GM19395 (cell line): ENCODE measurements at regions not wholly inside any gene's neighbourhood (a gene's known extent, or its start where the extent isn't known, plus 50 kb on each side); places are given as distances from the start of the nearest gene placed in this dataset.
"Not testable (repeated sequence)": the region's sequence is repeated elsewhere in the genome, so short reads cannot be mapped to it uniquely, and the experiment has no call there.

ENCODE experiments used
- ATAC-seq: cut with Tn5 transposase; IDR thresholded peaks from one replicate; pipeline ENCODE4 v1.9.1; 2021; ENCODE audit warnings: mild to moderate bottlenecking, moderate library complexity; ENCODE audit not compliant: unreplicated experiment

- ATAC-seq = no peak
Measured at GRCh38 chr5:36389245-36389644, 87.5 kb upstream of the RANBP3L start.

DNA sequence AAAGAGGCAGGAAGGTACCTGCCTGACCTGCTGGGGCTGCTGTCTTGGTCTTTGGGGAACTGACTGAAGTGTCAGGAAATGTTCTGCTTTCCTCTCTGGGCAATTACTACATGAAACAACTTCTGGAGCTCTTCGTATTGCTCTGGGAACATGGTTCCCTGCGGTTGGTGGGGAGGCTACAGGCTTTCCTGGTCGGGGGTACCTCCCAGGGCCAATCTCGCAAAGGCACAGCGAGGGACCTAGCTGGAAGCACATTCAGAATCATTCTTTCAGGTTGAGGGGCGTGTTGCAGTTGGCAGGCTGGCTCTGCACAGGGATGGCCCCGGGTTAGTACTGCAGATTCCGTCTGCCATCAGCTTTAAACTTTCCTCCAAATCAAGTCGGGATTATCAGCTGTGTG lies 88.9 kb upstream of the RANBP3L start:
- no peak for ATAC-seq

GRCh38 chr5:36392186-36392585 lies 90.5 kb upstream of the RANBP3L start:
- no peak for ATAC-seq

DNA sequence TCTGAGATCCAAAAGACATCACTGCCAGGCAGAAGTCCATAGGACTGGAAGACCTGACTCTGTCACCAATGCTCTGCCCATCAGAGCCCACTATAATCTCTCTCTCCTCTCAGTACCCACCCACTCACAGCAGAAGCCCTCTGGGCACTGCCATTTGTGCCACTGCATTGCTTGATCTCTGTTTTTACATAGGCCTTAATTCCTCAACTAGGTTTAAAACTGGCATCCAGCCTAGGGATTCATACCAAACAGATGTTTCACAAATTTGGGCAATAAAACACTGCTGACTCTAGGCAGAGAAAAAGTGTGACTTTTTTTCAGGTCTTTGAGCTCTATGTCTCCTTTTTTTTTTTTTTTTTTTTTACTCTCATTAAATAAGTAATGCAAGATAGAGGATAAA lies 91.1 kb upstream of the RANBP3L start:
- no peak for ATAC-seq

- ATAC-seq = no peak
Measured at GRCh38 chr5:36393656-36394428, 92.1 kb upstream of the RANBP3L start.

DNA sequence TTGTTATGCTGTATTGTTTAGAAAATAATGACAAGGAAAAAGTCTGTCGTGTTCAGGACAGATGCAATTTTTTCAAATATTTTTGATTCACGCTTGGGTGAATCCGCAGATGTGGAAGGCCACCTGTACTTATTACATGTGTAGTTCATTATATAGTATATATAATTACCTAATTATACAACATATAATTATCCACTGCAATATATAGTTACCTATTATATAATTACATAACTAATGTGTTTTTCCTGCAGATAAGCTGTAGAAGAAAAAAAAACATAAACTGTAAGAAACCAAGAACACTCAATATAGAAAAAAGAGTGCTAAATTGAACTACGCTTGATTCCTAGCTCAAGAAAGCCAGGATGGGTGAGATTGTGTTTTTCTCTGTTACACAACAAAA lies 93.6 kb upstream of the RANBP3L start:
- no peak for ATAC-seq

DNA sequence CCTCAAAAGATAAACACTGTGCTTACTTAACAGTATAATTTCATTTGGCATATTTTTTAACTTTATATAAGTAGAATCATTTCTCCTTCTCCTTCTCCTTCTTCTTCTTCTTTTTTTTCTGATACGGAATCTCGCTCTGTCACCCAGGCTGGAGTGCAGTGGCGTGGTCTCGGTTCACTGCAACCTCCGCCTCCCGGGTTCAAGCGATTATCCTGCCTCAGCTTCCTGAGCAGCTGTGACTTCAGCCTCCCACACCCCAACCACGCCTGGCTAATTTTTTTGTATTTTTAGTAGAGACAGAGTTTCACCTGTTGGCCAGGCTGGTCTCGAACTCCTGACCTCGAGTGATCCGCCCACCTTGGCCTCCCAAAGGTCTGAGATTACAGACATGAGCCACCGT lies 94.2 kb upstream of the RANBP3L start:
- not testable (repeated sequence) for ATAC-seq

DNA sequence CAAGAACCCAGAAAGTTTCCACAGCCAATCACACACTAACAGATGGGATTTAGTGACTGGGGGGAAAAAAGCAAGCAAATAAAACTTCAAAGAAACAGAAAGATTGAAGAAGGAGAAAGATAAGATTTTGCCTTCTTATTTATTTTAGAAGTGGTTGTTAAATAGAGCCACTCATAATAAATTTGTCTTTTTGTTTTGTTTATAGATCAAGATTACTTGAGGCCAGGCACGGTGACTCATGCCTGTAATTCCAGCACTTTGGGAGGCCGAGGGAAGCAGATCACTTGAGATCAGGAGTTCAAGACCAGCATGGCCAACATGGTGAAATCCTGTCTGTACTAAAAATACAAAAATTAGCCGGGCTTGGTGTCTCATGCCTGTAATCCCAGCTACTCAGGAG lies 94.9 kb upstream of the RANBP3L start:
- ATAC-seq = no peak

DNA sequence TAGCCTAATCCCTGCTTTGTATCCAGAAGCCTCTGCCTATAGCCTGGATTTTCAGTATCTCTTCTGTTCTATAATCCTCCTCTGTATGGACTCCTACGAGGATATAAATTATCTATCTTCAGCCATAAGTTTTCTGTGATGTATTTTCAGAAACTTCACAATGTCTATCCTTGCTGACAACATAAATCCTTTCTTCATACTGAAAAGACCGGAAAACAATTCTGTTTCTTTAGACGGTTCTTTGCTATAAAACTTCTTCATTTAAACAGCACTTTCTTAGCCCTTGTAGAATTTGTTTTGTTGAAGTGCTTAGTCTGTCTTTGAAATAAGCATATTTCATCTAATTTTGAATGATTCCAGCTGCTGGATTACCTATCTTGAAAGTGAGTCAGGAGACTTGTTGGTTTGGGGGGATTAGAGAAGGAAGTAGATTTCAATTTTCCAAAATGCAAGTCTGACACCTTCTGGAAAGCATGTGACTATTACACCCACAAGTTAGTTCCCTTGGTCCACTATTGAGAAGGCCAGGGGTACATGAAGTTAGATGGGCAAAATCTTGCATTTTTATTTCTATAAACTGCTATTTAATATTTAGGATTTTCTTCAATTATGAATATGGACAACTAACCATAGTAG lies 96.3 kb upstream of the RANBP3L start:
- no peak for ATAC-seq

DNA sequence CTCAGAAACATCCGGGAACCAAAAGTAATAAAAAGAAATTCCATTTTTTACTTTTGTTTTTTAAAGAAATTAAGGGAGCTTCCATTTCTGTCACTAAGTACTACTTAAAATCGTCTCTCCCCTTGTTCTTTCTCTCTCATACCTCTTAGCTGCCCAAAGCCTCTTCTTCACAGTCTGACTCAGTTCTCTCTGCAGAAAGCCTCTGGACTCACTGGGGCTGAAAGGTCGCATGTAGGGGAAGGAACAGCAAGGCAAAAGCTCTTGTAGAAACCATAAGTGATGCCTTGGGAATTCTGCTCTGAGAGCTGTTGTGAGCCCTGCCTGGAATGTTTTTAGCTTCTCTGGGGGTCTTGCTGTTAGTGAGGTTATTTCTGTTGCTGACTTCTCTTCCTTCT lies 100.8 kb upstream of the RANBP3L start:
- no peak for ATAC-seq

DNA sequence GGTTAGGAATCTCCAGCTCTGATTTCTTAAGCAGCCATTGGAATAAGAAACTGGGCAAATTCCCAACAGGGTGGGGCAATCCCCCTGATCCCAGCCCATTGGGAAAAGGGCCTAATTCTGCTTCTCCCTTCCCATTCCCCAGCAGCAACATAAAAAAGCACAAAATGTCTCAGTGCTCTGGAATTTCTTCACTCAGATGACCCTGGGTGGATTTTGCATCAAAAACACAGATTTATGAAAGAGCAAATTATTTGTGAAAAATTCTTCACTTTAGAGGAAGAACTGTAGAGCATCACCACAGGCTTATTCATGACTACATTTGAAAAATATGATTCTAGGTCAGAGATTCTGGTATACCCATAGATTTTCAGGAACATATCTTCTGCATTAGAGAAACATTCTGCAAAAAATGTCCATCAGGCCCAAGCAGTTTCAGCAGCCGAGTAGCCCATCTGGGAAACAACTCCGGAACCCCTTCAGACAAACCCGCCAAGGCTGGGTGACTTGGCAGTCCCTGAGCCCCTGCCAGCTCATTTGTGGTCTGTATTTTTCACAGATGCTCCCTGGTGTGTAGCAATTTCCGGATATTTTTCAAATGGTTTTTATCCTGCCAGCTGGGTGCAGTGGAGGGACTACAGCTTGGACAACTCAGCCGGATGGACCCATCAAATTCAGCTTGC lies 102.1 kb upstream of the RANBP3L start:
- ATAC-seq = no peak

- no peak for ATAC-seq
Measured at GRCh38 chr5:36406023-36406422, 104.3 kb upstream of the RANBP3L start.

DNA sequence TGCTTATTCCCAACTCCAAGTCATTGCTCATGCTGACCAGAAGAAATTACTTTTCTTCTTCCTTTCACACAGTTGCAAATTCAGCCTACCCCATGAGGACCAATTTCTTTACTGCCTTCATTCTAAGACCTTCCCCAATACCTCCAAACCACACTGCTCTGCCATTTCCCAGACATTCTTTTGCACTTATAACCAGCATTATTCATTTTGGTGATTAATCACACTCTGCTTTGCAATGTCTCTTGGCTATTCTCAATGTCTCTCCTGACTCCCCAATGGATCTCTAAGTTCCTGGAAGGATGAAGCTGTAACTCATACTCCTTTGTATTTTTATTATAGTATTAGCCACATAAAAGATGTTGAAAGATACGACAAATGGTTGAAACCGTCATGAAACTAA lies 105.7 kb upstream of the RANBP3L start:
- no peak for ATAC-seq

- ATAC-seq = not testable (repeated sequence)
Measured at GRCh38 chr5:36409711-36410110, 108.0 kb upstream of the RANBP3L start.

GRCh38 chr5:36410672-36411071 lies 109.0 kb upstream of the RANBP3L start:
- ATAC-seq = not testable (repeated sequence)

- ATAC-seq = no peak
Measured at GRCh38 chr5:36414869-36415282, 113.2 kb upstream of the RANBP3L start.

DNA sequence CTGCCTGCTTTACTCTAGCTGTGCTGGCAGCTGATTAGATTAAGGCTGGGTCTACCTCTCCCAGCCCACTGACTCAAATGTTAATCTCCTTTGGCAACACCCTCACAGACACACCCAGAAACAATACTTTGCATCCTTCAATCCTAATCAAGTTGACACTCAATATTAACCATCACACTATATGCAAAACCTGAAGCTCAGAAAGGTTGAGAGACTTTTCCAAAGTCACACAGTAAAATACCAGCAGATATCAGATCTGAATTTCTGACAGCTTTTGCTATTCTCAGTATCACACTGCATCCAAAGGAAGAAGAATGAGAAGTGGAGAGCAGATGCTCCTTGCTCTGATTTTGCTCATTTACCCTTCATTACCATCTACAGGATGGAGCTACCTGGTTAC lies 114.9 kb upstream of the RANBP3L start:
- no peak for ATAC-seq

- no peak for ATAC-seq
Measured at GRCh38 chr5:36417221-36417620, 115.5 kb upstream of the RANBP3L start.

DNA sequence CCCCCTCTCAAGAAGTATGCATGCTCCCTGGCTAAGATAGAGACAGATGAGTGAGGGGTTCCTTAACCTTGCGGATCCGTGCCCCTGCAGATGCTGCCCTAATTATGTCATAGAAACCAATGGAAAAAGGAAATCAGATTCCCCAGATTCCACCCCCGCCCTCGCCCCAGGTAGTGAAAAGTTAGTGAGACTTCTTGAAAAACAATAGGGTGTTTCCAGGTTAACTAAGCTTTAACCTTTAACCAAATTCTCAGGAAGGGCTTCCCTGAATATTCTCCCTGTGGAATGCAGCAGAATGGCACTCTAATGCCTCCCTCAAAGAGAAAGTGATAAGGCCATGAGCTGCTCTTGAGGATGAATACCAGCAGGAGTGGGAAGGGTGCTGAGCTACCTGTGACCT lies 116.0 kb upstream of the RANBP3L start:
- ATAC-seq = no peak

GRCh38 chr5:36418152-36418979 lies 116.7 kb upstream of the RANBP3L start:
- no peak for ATAC-seq

DNA sequence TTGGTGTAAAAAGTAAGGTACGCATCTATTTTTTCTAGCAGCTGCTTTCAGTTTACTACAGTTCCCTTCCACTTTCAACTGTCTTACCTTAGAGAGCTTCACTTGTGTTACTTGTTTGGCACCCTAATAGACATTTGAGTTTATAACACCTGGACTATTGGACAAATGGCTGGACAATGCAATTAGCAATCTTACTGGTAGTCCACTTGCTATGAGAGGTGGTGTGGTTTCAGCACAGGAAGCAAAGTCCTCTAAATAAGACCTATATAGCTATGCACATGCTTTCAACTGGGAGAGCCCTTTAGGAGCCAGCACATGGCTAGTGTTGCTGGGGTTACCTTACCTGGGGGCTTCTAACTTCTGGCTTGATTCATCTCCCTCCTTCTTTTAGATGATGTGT lies 119.6 kb upstream of the RANBP3L start:
- ATAC-seq = no peak
